ENCODE measurements at regions not wholly inside any gene's neighbourhood (a gene's known extent, or its start where the extent isn't known, plus 50 kb on each side); places are given as distances from the start of the nearest gene placed in this dataset.

GRCh38 chr2:188664416-188664815 is 309.8 kb upstream of the COL3A1 start:
- H3K9me3 Mint-ChIP-seq, result peaks cover 0 to 2% (median 0%) of the 10 kb centered on the region in 7 donors
- Histone ChIP-seq H3K4me1 (ENCODE audit: control insufficient read depth in 1 of 2, insufficient read depth in 2 of 2, low read length in 2 of 2) (no peaks in the 10 kb centered on the region), H3K27me3 (ENCODE audit: control insufficient read depth in 2 of 2, insufficient read depth in 2 of 2, low read length in 2 of 2) (no peaks in the 10 kb centered on the region), H4K20me1 (ENCODE audit: insufficient read depth, low read length) (no peaks in the 10 kb centered on the region), H3K4me2 (replicated peaks; ENCODE audit: extremely low read depth, low read length, poor library complexity, severe bottlenecking) (no peak overlapping the region), H3K9ac (ENCODE audit: insufficient read depth, low read length, poor library complexity, severe bottlenecking) (no peak overlapping the region), H3K36me3 (replicated peaks in 1 of 2; ENCODE audit: control insufficient read depth in 1 of 2, insufficient read depth in 2 of 2, low read length in 2 of 2) (no peaks in the 10 kb centered on the region), H3K9me3 (replicated peaks in 1 of 2; ENCODE audit: control insufficient read depth in 1 of 2, insufficient read depth in 1 of 2, low read length in 2 of 2) (peaks cover 0 to 3% of the 10 kb centered on the region in 2 donors), H3K79me2 (ENCODE audit: insufficient read depth, low read length) (no peaks in the 10 kb centered on the region), H3K27ac (ENCODE audit: low read depth in 1 of 2, low read length in 2 of 2) (no peak overlapping the region), H2AFZ (ENCODE audit: insufficient read depth, low read depth, low read length, poor library complexity, severe bottlenecking) (no peak overlapping the region), H3K4me3 (replicated peaks in 1 of 3; ENCODE audit: low read depth in 2 of 3, low read length in 3 of 3) (no peak overlapping the region)
- H3K27ac Mint-ChIP-seq, result no peak overlapping the region
- H3K36me3 Mint-ChIP-seq, result no peaks in the 10 kb centered on the region
- no peaks in the 10 kb centered on the region for H3K4me1 Mint-ChIP-seq
- TF ChIP-seq, protein P1, sequence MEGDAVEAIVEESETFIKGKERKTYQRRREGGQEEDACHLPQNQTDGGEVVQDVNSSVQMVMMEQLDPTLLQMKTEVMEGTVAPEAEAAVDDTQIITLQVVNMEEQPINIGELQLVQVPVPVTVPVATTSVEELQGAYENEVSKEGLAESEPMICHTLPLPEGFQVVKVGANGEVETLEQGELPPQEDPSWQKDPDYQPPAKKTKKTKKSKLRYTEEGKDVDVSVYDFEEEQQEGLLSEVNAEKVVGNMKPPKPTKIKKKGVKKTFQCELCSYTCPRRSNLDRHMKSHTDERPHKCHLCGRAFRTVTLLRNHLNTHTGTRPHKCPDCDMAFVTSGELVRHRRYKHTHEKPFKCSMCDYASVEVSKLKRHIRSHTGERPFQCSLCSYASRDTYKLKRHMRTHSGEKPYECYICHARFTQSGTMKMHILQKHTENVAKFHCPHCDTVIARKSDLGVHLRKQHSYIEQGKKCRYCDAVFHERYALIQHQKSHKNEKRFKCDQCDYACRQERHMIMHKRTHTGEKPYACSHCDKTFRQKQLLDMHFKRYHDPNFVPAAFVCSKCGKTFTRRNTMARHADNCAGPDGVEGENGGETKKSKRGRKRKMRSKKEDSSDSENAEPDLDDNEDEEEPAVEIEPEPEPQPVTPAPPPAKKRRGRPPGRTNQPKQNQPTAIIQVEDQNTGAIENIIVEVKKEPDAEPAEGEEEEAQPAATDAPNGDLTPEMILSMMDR (IDR thresholded peaks at IDR 0.05), result no peak
- intact Hi-C loops (cut with micrococcal nuclease), result no loop called here
- no peak overlapping the region for H3K4me3 Mint-ChIP-seq
- no peak for DNase-seq
- WGBS (ENCODE audit: insufficient coverage), result no CpG with 5 or more reads among the region's 2 CpGs
- no peaks in the 10 kb centered on the region for H3K27me3 Mint-ChIP-seq (ENCODE audit: low read depth in 3 of 3)

GRCh38 chr2:188664951-188665595 is 309.1 kb upstream of the COL3A1 start:
- no peaks in the 10 kb centered on the region for H3K27me3 Mint-ChIP-seq (ENCODE audit: low read depth in 3 of 3)
- H3K4me3 Mint-ChIP-seq, result no peak overlapping the region
- no peak overlapping the region for H3K9ac ChIP-seq (ENCODE audit: insufficient read depth, low read length, poor library complexity, severe bottlenecking)
- intact Hi-C loops (cut with micrococcal nuclease), result no loop called here
- H3K4me1 ChIP-seq (ENCODE audit: control insufficient read depth in 1 of 2, insufficient read depth in 2 of 2, low read length in 2 of 2), result no peaks in the 10 kb centered on the region
- H3K9me3 ChIP-seq (replicated peaks in 1 of 2; ENCODE audit: control insufficient read depth in 1 of 2, insufficient read depth in 1 of 2, low read length in 2 of 2), result peaks cover 0 to 3% of the 10 kb centered on the region in 2 donors
- no peaks in the 10 kb centered on the region for H3K79me2 ChIP-seq (ENCODE audit: insufficient read depth, low read length)
- no peak overlapping the region for H3K27ac Mint-ChIP-seq
- H3K36me3 ChIP-seq (replicated peaks in 1 of 2; ENCODE audit: control insufficient read depth in 1 of 2, insufficient read depth in 2 of 2, low read length in 2 of 2), result no peaks in the 10 kb centered on the region
- H4K20me1 ChIP-seq (ENCODE audit: insufficient read depth, low read length), result no peaks in the 10 kb centered on the region
- H2AFZ ChIP-seq (ENCODE audit: insufficient read depth, low read depth, low read length, poor library complexity, severe bottlenecking), result no peak overlapping the region
- no peaks in the 10 kb centered on the region for H3K36me3 Mint-ChIP-seq
- H3K4me2 ChIP-seq (replicated peaks; ENCODE audit: extremely low read depth, low read length, poor library complexity, severe bottlenecking), result no peak overlapping the region
- H3K27me3 ChIP-seq (ENCODE audit: control insufficient read depth in 2 of 2, insufficient read depth in 2 of 2, low read length in 2 of 2), result no peaks in the 10 kb centered on the region
- WGBS (ENCODE audit: insufficient coverage), result no CpG with 5 or more reads among the region's 3 CpGs
- no peak overlapping the region for H3K4me3 ChIP-seq (replicated peaks in 1 of 3; ENCODE audit: low read depth in 2 of 3, low read length in 3 of 3)
- no peaks in the 10 kb centered on the region for H3K4me1 Mint-ChIP-seq
- H3K9me3 Mint-ChIP-seq, result peaks cover 0 to 2% (median 0%) of the 10 kb centered on the region in 7 donors
- no peak overlapping the region for H3K27ac ChIP-seq (ENCODE audit: low read depth in 1 of 2, low read length in 2 of 2)
- no peak for DNase-seq
- TF ChIP-seq, protein P1 (IDR thresholded peaks at IDR 0.05), result no peak

All from CD14-positive monocyte (primary cell).